HepG2 (cell line): ENCODE measurements at regions not wholly inside any gene's neighbourhood (a gene's known extent, or its start where the extent isn't known, plus 50 kb on each side); places are given as distances from the start of the nearest gene placed in this dataset.

Experiments used
- ATAC-seq: fragments of 200-7000 bp; cut with Tn5 transposase; 3 replicates; pipeline ENCODE4 v1.9.1; 2020; ENCODE audit warnings: mild to moderate bottlenecking, moderate library complexity
- BruUV-seq: library from RNA; stranded (reverse); fragments of 400-500 nt; replicated peaks from 2 replicates; lab custom pipeline; 2021; lab: Mats Ljungman, UMichigan
- CTCF ChIA-PET: fragments of 300-600 bp; formaldehyde crosslinking; extraction: SDS; loops from one replicate; lab custom pipeline; 2021; ENCODE audit warnings: low total read pairs, inconsistent platforms, low intra/inter-chr PET ratio; lab: Yijun Ruan, JAX
- POLR2A ChIA-PET: fragments of 350-600 bp; sonication (Branson Sonifier 250); formaldehyde crosslinking; loops from one replicate; lab custom pipeline; 2020; ENCODE audit warnings: antibody characterized with exemption, inconsistent platforms; lab: Yijun Ruan, JAX
- DNase-seq: peaks from one replicate; pipeline ENCODE4 v3.0.0-alpha.2; 2015; ENCODE audit warnings: low spot score
- FAIRE-seq: peaks from 3 replicates; lab custom pipeline; 2011; peaks lifted over from hg19 to GRCh38; lab: Jason Lieb, UNC
- H2AFZ ChIP-seq: one replicate; pipeline ENCODE4 v1.6.1; 2011; ENCODE audit warnings: low read length, inconsistent platforms
- H3K27ac ChIP-seq: fragments of 300-600 bp; 3 replicates; pipeline ENCODE4 v1.8.0; 2011; ENCODE audit warnings: mixed run types, mild to moderate bottlenecking, mixed read lengths, low read length, inconsistent platforms; ENCODE audit not compliant: insufficient read depth; ENCODE audit errors: extremely low read length
- H3K27me3 ChIP-seq, 2 experiments: fragments of 200-600 bp in 1 of 2; 2 replicates in 1 of 2; 3 replicates in 1 of 2; pipeline versions ENCODE4 v1.6.0 to v1.8.0; 2011; ENCODE audit warnings: low read length in 2 of 2, mild to moderate bottlenecking in 2 of 2, moderate library complexity in 2 of 2, inconsistent platforms in 1 of 2; ENCODE audit not compliant: insufficient read depth in 2 of 2, control insufficient read depth in 1 of 2
- H3K36me3 ChIP-seq, 2 experiments: fragments of 200-600 bp in 1 of 2; replicated peaks in 1 of 2; 2 replicates in 1 of 2; 3 replicates in 1 of 2; pipeline versions ENCODE4 v1.5.1 to v1.8.0; 2011; ENCODE audit warnings: low read length in 2 of 2, inconsistent platforms in 1 of 2; ENCODE audit not compliant: insufficient read depth in 2 of 2, control insufficient read depth in 1 of 2
- H3K4me1 ChIP-seq: 2 replicates; pipeline ENCODE4 v1.5.1; 2012; ENCODE audit warnings: low read length, inconsistent platforms; ENCODE audit not compliant: insufficient read depth
- H3K4me2 ChIP-seq: 2 replicates; pipeline ENCODE4 v1.6.0; 2011; ENCODE audit warnings: low read depth, low read length, inconsistent platforms
- H3K4me3 ChIP-seq, 3 experiments: fragments of 200-600 bp in 1 of 3; sonication (generic), shearing (Covaris generic) in 1 of 3; replicated peaks in 1 of 3; 2 replicates each; pipeline ENCODE4 v1.5.1; 2011 to 2016; ENCODE audit warnings: low read length in 3 of 3, inconsistent platforms in 2 of 3, low read depth in 2 of 3, mild to moderate bottlenecking in 2 of 3, control low read depth in 1 of 3, mixed read lengths in 1 of 3; ENCODE audit not compliant: insufficient read depth in 1 of 3
- H3K79me2 ChIP-seq: one replicate; pipeline ENCODE4 v1.6.1; 2011; ENCODE audit warnings: low read length, inconsistent platforms; ENCODE audit not compliant: insufficient read depth
- H3K9ac ChIP-seq: 2 replicates; pipeline ENCODE4 v1.6.0; 2011; ENCODE audit warnings: mild to moderate bottlenecking, low read depth, low read length, inconsistent platforms; ENCODE audit not compliant: insufficient read depth
- H3K9me3 ChIP-seq: 2 replicates; pipeline ENCODE4 v1.5.1; 2012; ENCODE audit warnings: mild to moderate bottlenecking, low read length
- H4K20me1 ChIP-seq: 2 replicates; pipeline ENCODE4 v1.6.0; 2011; ENCODE audit warnings: inconsistent platforms, mild to moderate bottlenecking, low read length, moderate library complexity; ENCODE audit not compliant: insufficient read depth
- MAF1 ChIP-seq: sonication (generic); formaldehyde crosslinking; IDR thresholded peaks from 2 replicates; pipeline ENCODE4 v1.5.0; 2020; ENCODE audit warnings: missing genetic modification reagents, borderline replicate concordance
- SOX5 ChIP-seq: IDR thresholded peaks from 2 replicates; pipeline ENCODE4 v1.6.1; 2016; ENCODE audit warnings: borderline replicate concordance
- WGBS: methylation state at CpG from one replicate; pipeline ENCODE4 v1.1.6; 2017; ENCODE audit warnings: low lambda C conversion rate; 5-methylcytosine and 5-hydroxymethylcytosine counted together
- in situ Hi-C: cut with HindIII; loops from 2 replicates; pipeline ENCODE4 v1.10.0; 2017; ENCODE audit warnings: low pct_unique_long_range_greater_than_20kb; ENCODE audit not compliant: extremely low pct_ligation_motif_present
- intact Hi-C: fragments of 100-400 bp; cut with micrococcal nuclease; formaldehyde crosslinking; loops from one replicate; pipeline ENCODE4 v1.10.0; 2022; ENCODE audit not compliant: unreplicated experiment
- TF ChIP-seq, protein P1 (sequence below): sonication (generic); formaldehyde crosslinking; IDR thresholded peaks from 2 replicates; pipeline ENCODE4 v1.8.0; 2022; ENCODE audit warnings: mild to moderate bottlenecking, missing genetic modification reagents, moderate library complexity

GRCh38 chr6:81694855-81695254 is 57.6 kb downstream of the TENT5A start:
- H3K4me1 ChIP-seq, result peaks cover 11% of the 10 kb centered on the region; the same call in 1 of the 2 replicates
- in situ Hi-C loops (no loop called here), intact Hi-C loops (no loop called here)
- TF ChIP-seq, protein P1, sequence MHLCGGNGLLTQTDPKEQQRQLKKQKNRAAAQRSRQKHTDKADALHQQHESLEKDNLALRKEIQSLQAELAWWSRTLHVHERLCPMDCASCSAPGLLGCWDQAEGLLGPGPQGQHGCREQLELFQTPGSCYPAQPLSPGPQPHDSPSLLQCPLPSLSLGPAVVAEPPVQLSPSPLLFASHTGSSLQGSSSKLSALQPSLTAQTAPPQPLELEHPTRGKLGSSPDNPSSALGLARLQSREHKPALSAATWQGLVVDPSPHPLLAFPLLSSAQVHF, result no peak
- TF ChIP-seq MAF1 (CRISPR knock-in tag), result no peak
- no peak for DNase-seq
- no peaks in the 10 kb centered on the region for H3K36me3 ChIP-seq
- CTCF ChIA-PET, result no interaction called here
- no peak for FAIRE-seq
- no peaks in the 10 kb centered on the region for H3K79me2 ChIP-seq
- no peak overlapping the region for H3K4me2 ChIP-seq
- no peaks in the 10 kb centered on the region for H4K20me1 ChIP-seq
- H2AFZ ChIP-seq, result no peak overlapping the region
- H3K4me3 ChIP-seq, result no peak overlapping the region
- H3K9ac ChIP-seq, result no peak overlapping the region
- ATAC-seq, result no peak
- no peaks in the 10 kb centered on the region for H3K9me3 ChIP-seq
- BruUV-seq, result no TSS peak
- H3K27me3 ChIP-seq, result no peaks in the 10 kb centered on the region
- WGBS, result 3% methylated on average over 1 of the region's 1 CpG
- no peak overlapping the region for H3K27ac ChIP-seq
- POLR2A ChIA-PET, result no interaction called here

- Histone ChIP-seq H3K9me3 (no peaks in the 10 kb centered on the region), H4K20me1 (no peaks in the 10 kb centered on the region), H3K4me1 (peaks cover 11% of the 10 kb centered on the region; the same call in 1 of the 2 replicates), H3K4me3 (no peak overlapping the region), H2AFZ (no peak overlapping the region), H3K27me3 (no peaks in the 10 kb centered on the region), H3K79me2 (no peaks in the 10 kb centered on the region), H3K4me2 (no peak overlapping the region), H3K36me3 (no peaks in the 10 kb centered on the region), H3K9ac (no peak overlapping the region), H3K27ac (no peak overlapping the region)
- WGBS, result 0% methylated on average over 2 of the region's 2 CpGs
- in situ Hi-C loops, result no loop called here
- intact Hi-C loops, result no loop called here
- FAIRE-seq, result no peak
- ChIA-PET POLR2A (no interaction called here), CTCF (no interaction called here)
- DNase-seq, result no peak
- ATAC-seq, result no peak
- no peak for TF ChIP-seq SOX5 (CRISPR knock-in tag)
- no TSS peak for BruUV-seq
Observed at GRCh38 chr6:81694207-81694606, 58.3 kb downstream of the TENT5A start.
